AG10803 (cell line): ENCODE measurements at regions not wholly inside any gene's neighbourhood (a gene's known extent, or its start where the extent isn't known, plus 50 kb on each side); places are given as distances from the start of the nearest gene placed in this dataset.

Experiments used
- DNase-seq: peaks from one replicate; pipeline ENCODE4 v3.0.0; 2010; ENCODE audit warnings: low read depth
- H3K4me3 ChIP-seq: 2 replicates; pipeline ENCODE4 v1.5.1; 2011; ENCODE audit warnings: mild to moderate bottlenecking, low read length, control low read depth
- CTCF ChIP-seq: conservative IDR thresholded peaks from 2 replicates; pipeline ENCODE4 v1.5.1; 2011; ENCODE audit warnings: mild to moderate bottlenecking, low read length, control low read depth, inconsistent platforms

GRCh38 chr12:132395908-132396305 is 66.5 kb upstream of the GALNT9 start:
- no peak overlapping the region for H3K4me3 ChIP-seq
- TF ChIP-seq CTCF: no peak
- DNase-seq: no peak

- H3K4me3 ChIP-seq: no peak overlapping the region
- no peak for TF ChIP-seq CTCF
- DNase-seq: no peak
These were observed 66.0 kb upstream of the GALNT9 start for GRCh38 chr12:132395192-132395907.

- no peak for DNase-seq
- no peak for TF ChIP-seq CTCF
- H3K4me3 ChIP-seq: no peak overlapping the region
These were observed 64.9 kb upstream of the GALNT9 start for GRCh38 chr12:132393991-132394949.

GRCh38 chr12:132393245-132393795 is 63.9 kb upstream of the GALNT9 start:
- no peak for TF ChIP-seq CTCF
- DNase-seq: no peak
- H3K4me3 ChIP-seq: no peak overlapping the region

GRCh38 chr12:132392389-132393244 is 63.2 kb upstream of the GALNT9 start:
- H3K4me3 ChIP-seq: no peak overlapping the region
- no peak for TF ChIP-seq CTCF
- DNase-seq: no peak

GRCh38 chr12:132391326-132392041 is 62.1 kb upstream of the GALNT9 start:
- H3K4me3 ChIP-seq: no peak overlapping the region
- no peak for TF ChIP-seq CTCF
- no peak for DNase-seq
